NCI-H460 (cell line): ENCODE measurements at regions not wholly inside any gene's neighbourhood (a gene's known extent, or its start where the extent isn't known, plus 50 kb on each side); places are given as distances from the start of the nearest gene placed in this dataset.

Experiments used
- DNase-seq: peaks from one replicate; pipeline ENCODE4 v3.0.0-alpha.2; 2016; ENCODE audit warnings: low read depth; ENCODE audit errors: extremely low read depth

DNA sequence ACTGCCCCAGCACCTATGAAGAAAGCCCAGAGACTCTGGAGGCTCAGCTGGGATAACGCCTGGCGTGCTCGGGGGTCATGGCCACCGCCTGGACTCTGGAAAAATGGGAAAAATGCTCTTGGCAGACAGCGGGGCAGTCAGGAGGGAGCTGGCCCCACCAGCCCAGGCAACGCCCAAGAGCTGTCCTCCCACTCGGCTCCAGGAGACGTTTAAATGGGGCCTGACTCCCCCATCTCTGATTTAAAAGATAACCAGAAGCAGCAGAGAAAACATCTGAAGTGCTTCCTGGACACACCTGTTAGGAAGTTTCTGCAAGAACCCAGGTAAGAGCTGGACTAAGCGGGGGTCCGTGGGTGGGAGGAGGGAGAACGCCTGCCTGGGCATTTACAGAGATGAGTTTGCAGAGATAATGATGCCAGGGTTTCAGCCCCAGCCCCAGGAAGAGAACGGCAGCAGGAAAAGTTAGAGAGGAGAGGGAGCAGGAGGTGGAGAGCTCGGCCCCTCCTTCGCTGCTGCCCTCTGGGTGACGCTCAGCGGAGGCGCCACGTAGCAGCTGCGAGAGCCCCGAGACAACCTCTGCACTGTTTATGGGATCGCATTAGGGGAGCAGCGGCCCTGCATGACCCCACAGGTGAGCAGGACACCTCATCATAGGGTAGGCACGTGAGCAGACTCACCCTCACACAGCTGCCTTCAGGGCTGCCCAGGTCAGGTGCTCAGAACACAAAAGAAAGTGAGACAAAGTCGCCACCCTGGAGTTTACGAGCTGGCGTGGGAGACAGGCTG lies 83.5 kb upstream of the INSIG1 start:
- DNase-seq = no peak

DNA sequence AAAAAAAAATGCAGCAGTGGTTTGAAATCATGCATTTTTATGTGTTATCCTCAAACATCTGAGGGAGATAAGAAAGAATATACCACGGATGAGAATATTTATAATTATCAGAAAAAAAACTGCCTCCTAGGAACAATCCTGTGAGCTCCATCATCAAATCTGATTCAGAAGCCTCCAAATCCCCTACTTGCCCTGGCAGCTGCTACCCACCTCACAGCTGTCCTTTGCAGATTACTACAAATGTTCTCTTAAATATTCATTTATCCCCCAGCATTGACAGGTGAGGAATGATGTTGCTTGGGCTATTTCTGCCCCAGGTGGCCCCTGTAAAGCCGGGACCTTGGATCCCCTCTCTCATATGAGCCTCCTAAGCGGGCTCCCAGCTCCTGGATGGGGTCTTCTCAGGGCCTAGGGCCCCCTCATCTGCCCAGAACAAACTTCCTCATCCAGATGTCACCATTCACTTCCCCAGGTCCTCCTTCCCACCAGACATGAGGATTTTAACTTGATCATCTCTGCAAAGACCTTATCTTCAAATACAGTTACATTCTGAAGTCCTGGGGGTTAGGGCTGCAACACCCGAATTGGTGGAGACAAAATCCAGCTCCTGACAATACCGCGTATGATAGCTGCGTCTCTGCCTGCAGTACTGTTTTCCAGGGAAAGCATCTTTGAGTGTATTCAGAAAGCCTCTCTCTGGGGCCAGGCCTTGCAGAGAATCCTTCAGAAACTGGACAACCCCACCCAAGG lies 81.9 kb upstream of the INSIG1 start:
- no peak for DNase-seq

DNA sequence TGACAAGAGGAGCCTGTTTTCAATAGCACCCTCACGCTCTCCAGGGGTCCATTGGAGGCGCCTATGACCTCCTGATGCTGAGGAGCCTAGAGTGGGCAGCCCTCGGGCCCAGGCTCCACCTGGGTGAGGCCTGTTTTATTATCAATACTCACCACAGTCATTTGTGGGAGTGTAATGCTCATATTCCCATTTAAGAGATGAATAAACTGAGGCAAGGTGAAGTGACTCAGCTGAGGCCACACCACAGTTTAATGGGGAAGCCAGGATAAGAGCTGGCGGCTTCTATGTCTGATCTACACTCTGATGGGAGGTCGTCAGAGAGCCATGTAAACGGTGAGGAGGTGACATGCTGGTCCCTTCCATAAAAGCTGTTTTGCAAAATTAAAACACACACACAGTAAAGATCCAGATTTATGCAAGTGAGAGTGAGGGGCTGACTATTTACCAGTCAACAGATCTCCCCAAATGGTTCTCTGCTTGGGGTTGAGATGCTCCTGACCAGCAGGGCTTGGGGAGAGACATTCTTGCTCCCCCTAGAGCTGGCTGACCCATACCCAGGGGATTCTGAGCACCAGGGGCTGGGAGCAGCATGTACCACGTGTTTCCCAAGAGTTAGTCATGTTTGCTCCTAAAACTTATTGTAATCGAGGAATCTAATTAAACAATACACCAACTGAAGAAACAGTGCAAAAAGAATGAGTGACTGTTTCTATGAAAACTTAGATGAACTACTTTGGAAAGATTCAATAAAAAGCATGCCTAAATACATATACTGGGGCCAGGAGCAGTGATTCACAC lies 81.0 kb upstream of the INSIG1 start:
- DNase-seq = no peak

DNA sequence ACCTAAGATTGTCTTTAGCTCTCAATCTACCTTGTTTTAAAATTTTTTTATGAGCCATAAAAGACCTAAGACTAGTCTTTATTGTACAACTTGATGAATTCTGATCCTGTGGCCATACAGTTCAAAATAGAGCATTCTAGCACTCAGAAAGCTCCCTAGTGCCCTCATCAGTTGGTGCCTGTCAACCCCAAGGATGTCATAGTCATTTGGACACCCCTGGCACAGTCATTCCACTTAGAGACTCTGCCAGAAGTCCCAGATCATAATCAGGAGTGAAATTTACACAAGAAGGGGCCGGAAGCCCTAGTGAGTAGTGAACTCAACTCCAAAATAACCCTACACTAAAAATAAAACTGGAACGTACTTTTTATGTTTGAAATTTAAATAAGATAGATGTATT lies 80.0 kb upstream of the INSIG1 start:
- no peak for DNase-seq

DNA sequence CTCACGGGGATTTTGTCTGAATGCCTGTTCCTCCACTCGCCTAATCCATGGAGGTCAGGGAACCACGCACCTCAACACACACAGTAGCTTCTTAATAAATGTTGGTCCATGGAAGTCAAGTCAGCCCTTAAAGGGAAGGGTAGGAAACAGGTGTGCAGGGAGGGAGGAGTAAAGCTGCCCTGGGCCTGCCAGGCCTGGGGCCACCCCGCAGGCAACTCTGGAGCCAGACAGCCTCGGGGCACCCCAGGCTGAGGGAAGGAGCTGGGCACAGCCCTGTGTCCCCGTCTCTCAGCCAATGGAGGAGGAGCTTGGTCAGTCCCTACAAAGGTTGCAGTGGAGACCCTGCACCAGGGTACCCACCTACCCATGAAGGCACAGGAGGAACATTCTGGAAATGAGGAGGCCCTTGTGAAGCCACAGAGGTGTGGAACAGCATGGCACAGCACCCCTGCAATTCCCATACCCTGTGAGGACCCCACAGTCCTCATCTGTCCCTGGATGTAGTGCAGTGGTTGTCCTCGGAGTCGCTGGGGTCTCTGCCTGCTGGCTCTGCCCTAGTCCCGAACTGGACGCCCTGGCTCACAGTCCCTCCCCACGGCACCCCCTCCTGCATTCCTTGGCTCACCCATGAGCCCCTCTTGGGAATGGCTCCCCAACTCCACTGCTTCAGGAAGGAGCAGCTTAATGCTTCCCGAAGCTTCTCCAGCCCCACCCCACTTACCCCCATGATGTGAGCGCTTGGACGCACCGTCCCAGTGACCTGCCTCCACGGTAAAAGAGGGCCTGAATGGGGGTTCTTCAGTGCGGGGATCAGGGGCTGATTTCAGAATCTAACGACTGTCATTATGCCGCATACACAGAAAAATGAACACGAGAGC lies 79.2 kb upstream of the INSIG1 start:
- no peak for DNase-seq

DNA sequence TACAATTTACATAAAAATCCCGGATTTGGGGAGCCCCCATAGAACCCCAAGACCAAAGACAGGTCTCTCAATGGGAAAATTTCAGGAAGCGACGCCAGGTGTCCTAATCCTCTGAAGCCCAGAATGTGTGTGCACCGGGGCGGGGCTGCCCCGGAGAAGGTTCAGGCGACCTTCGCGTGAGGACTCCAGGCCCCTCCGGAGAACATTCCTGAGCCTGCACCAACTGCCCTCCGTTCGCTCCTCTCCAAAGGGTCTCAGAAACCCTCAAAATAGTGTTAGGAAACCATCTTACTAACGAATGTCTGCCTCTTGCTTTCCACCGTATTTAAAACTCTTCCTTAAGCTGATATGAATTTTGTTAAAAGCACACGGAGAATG lies 78.5 kb upstream of the INSIG1 start:
- DNase-seq = no peak

DNA sequence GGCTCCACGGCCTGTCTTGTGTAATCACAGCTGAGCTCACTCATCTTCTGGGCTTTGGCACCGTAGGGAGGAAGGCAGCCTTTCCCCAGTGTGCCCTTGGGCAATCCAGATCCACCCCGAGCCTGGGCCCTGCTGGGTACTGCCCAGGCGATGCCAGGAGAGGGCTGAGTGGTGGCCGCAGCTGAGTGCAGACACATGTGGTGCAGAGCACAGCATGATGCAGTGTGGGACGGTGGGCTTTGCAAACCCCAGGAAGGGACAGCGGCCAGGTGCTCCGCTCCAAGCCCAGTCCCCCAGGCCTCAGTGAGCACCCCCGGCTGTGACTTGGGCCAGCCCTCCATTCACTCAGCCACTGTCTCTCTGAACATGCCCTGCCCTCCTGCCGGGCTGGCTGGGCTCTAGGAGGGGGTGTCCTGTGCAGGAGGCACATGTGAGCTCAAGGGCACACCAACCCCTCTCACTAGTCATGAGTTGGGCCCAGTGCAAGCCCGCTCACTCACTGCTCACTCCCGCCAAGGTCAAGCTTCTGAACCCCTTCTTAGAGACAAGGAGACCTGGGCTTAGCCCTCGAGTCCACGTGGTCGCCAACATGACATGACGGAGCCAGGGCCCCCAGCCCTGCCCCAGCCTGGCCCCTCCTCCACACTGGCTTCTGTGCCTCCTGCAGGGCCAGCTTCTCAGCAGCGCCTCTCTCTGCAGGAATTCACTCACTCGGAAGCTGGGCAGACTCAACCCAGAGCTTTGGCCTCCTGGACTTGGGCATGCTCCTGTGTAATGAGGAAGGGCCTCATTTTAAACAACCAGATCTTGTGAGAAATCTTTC lies 77.5 kb upstream of the INSIG1 start:
- DNase-seq = no peak

DNA sequence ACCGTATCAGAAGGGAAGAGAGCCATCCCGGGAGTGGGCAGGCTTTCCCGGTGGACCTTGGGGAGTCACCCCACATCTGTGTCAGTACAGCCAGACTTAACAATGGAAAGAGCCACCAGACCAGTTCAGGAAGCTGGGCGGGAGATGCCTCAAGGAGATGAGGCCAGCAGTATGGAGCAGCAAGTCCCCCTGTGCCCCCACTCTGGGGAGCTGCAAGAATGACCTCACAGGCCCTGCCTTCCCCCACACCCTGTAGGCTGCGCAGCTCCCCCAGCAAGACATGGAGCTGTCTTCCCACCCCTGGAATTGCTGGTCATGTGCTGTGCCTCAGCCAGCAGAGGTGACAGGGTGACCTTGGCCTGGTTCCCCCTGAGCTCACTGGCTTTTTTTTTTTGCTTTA lies 76.8 kb upstream of the INSIG1 start:
- no peak for DNase-seq

DNA sequence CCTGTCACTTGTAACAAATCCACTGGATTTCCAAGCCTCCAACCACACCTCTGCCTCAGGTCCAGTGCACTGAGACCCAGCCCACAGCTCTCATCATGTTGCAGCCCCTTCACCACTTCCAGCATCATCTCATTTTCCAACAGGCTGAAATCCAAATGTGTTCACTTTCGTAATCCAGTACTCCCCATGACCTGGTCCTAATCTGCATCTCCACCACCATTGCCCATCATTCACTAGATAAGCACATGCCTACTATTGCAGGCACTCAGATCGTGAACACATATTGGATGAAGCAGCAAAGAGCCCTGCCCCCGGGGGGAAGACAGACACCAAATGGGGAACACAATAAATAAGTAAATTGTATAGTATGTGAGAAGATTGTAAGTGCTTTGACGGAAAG lies 76.1 kb upstream of the INSIG1 start:
- DNase-seq = no peak

DNA sequence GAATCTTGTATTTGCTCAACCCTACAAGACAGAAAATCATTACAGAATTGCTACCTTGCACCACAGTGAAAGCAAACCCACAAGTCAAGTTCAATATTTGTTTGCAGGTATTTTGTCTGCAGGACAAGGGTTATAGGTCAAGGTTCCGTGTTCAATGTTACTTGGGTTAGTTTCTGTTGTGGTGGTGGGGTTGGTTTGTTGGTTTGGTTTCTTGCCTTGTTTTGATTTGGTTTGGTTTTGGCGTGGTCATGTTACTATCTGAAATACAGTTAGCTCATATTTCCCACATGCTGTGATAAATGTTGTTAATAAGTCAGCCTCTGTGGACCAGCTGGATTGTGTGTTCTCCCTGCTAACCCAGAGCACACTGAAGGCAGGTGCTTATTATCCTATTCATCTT lies 75.6 kb upstream of the INSIG1 start:
- no peak for DNase-seq

DNA sequence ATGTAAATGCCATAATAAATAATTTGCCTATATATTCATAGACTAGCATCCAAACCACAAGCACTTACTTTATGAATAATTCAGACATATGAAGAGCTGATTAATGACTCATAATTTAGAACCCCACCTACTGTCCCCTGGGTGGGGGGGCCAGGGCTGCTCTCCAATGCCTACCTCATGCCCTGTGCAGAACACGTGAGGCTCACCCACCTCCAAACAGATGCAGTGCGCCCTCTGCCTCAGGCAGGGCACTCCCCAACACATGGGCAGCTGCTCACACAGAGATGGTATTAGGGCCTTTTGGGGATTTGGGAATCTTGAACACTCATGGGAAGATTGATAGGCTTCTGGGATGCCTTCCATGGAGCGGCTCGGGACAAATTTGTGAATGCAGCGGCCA lies 75.1 kb upstream of the INSIG1 start:
- DNase-seq = no peak

DNA sequence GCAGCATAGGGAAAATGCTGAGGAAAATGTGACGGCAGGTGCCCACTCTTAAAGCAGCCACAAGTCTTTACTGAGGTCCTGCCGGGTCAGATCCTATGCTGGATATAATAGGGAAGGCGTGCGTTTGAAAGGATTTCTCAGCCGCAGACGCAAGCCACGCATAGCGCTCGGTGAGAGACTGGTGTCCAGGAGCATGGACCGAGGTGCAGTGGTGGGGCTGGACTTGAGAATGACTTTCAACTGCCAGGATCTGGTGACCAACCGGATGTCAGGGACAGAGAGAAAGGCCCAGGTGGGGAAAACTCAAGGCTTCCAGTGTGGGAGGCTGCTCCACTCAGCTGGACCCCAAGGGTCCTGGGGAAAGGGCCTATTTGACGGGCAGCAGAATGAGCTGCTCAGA lies 74.7 kb upstream of the INSIG1 start:
- DNase-seq = no peak

DNA sequence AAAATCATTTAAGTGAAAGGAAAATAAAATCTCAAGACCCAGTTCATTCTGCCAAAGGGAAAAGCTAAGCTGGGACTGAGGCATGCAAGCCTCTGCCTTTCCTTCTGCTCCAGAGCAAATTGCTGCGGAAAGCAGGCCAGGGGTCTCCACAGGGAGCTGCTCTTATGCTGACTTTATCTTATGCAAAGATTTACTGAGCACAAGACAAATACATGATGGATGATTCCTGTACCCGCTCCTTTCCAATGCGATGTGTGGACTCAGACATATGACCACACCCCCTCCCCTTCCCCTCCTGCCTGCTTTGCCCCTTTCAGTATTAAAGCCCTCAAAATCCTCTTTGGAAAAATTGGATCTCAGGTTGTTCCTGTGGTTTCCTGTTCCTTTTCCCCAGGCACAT lies 74.2 kb upstream of the INSIG1 start:
- no peak for DNase-seq

DNA sequence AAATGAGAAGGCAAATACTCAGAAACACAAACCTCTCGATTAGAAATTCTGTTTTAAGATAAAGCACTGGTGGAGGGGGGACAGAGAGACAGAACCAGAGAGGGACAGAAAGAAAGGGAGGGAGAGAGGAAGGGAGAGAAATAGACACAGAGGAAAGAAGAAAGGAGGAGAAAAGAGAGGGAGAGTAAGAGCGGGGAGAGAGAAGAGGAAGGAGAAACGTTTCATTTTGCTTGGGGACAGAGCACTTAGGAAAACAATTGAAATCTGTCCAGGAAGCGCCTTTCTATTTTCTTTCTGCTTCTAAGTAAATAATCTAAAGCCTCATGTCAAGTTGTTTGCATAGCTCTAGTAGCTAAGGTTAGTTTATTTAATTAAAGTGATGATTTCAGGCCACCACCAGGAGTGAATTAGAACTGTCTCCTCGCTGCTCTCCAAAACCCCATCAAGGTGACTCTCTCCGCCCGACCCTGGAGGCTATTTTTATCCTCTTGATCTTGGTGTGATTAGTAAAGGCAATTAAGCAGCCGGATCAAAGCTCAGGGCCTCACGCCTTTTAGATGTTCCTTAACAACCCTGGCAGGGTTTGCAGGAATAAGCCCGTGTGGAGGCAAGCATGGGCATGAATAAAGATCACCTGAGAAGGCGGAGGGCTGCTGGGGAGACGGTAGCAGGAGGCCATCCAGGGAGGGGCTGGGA lies 73.4 kb upstream of the INSIG1 start:
- no peak for DNase-seq

DNA sequence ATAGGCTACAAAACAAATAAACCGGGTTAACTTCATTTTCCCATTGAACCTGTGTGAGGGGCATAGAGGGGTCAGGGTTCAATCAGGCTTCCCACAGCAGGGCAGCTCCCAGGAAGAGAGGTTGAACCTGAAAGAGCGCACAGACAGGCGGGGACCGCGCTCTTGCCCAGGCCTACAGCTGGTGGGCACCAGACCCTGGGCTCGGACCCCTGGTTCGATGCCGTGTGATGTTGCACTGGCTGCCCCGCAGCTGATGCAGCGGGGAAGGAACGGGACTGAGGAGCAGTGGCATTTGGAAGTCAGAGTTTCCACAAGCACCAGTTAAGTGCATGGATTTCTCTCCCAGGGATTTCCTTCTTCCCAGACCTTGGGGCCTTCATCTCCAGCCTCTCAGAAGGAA lies 72.6 kb upstream of the INSIG1 start:
- DNase-seq = no peak

DNA sequence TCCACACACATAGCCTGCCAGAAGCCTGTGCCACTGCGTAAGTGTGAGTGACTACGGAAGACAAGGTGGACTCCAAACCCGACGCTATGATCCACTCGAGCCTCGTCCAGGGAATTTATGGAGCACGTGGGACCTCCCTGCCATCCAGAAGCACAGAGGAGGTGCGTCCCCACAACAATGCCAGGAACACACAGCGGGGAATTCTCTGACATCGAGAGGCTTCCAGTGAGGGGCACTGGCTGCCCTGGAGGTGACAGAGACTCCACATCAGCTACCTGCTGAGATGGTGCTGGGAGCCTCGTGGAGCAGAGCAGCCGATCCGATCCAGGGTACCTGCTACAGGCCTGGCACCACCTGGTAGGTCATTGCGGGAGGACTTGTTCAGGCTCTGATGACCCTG lies 72.2 kb upstream of the INSIG1 start:
- DNase-seq = no peak

DNA sequence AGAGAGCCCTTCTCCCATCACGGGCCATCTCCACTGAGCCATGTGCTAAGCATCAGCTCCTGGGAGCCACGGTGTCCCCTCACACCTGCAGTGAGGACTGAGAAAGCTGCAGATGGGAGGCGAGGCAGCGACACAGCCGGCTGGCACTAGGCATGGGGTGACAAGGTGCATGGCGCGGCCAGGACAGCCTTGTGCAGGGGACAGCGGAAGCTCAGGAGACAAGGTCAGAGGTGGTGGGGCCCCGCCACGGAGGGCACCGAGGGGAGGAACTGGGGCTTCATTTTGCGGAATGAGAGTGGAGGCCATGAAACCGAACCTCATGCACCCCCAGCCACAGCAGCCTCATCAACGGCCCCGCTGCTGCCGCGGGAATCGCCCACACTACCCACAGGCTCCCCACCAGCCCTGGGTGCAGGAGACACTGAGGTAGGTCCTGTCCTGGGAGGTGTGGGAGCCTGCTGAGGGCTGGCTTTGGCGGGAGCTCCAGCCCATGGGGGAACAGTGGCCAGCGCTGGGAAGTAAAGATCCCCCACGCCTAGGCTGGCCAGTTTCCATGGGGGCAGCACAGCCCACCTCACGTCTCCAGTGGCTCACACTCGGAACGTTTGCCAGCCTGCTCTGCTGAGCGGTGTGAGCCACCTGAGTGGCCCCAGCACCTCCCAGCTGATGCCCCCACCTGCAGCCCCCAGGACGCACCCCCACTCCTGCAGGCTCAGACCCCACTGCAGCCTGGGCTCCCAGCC lies 71.2 kb upstream of the INSIG1 start:
- DNase-seq = no peak

DNA sequence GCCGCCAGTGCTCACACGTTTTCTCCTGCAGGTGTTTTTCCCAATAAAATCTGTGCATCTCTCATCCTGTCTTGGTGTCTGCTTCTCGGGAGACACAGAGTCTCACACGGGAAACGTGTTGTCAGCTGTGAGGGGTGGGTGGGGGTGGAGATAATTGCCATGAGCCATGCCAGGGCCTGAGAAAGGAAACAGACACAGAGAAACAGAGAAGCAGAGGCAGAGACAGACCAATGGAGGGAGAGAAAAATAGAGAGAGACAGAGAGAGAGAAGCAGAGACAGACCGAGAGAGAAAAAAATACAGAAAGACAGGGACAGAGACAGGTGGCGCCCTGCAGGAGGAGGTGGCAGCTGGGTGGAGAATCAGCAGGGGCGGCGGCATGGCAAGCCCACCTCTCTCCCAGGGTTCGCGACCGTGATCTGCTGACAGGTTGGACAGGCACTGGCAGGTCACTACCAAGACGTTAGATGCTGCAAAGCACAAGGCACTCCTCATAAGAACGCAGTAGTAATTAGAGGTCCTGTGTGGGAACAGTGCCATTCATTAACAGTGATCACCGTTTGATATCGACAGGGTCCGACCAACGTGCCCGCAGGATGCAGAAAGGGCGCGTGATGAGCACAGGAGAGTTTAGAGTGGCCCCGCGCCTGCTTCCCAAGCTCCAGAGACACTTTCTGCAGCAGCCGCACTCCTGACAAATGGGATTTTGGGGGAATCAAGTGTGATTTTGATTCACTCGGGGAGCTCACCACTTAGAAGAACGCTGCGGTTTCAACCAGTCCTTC lies 70.5 kb upstream of the INSIG1 start:
- no peak for DNase-seq
